ENCODE measurements at regions not wholly inside any gene's neighbourhood (a gene's known extent, or its start where the extent isn't known, plus 50 kb on each side); places are given as distances from the start of the nearest gene placed in this dataset.
"Not testable (repeated sequence)": the region's sequence is repeated elsewhere in the genome, so short reads cannot be mapped to it uniquely, and the experiment has no call there.

- no peak overlapping the region for H2AFZ ChIP-seq (ENCODE audit: low read depth, low read length)
- H3K79me2 ChIP-seq (ENCODE audit: low read length), result no peaks in the 10 kb centered on the region
- no peaks in the 10 kb centered on the region for H4K20me1 ChIP-seq (ENCODE audit: insufficient read depth, low read length)
- no peaks in the 10 kb centered on the region for H3K9me3 ChIP-seq (ENCODE audit: insufficient read depth, low read length)
- no peaks in the 10 kb centered on the region for H3K4me1 ChIP-seq (ENCODE audit: low read length)
- H3K4me3 ChIP-seq (ENCODE audit: low read length), result no peak overlapping the region
- H3K9ac ChIP-seq (ENCODE audit: low read length), result no peak overlapping the region
- H3K27ac ChIP-seq (ENCODE audit: low read length), result no peak overlapping the region
- TF ChIP-seq, protein P1, sequence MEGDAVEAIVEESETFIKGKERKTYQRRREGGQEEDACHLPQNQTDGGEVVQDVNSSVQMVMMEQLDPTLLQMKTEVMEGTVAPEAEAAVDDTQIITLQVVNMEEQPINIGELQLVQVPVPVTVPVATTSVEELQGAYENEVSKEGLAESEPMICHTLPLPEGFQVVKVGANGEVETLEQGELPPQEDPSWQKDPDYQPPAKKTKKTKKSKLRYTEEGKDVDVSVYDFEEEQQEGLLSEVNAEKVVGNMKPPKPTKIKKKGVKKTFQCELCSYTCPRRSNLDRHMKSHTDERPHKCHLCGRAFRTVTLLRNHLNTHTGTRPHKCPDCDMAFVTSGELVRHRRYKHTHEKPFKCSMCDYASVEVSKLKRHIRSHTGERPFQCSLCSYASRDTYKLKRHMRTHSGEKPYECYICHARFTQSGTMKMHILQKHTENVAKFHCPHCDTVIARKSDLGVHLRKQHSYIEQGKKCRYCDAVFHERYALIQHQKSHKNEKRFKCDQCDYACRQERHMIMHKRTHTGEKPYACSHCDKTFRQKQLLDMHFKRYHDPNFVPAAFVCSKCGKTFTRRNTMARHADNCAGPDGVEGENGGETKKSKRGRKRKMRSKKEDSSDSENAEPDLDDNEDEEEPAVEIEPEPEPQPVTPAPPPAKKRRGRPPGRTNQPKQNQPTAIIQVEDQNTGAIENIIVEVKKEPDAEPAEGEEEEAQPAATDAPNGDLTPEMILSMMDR (IDR thresholded peaks at IDR 0.05; ENCODE audit: low read depth, low read length), result no peak
- no peak for TF ChIP-seq EZH2phosphoT487 (IDR thresholded peaks at IDR 0.05; ENCODE audit: low read depth)
- no peaks in the 10 kb centered on the region for H3K36me3 ChIP-seq (replicated peaks; ENCODE audit: low read depth, low read length)
- no peak overlapping the region for H3K4me2 ChIP-seq (ENCODE audit: low read length)
- H3K27me3 ChIP-seq (ENCODE audit: low read depth, low read length), result no peaks in the 10 kb centered on the region
These were observed 266.4 kb downstream of the CXCL12 start for GRCh38 chr10:44118500-44118899.

DNA sequence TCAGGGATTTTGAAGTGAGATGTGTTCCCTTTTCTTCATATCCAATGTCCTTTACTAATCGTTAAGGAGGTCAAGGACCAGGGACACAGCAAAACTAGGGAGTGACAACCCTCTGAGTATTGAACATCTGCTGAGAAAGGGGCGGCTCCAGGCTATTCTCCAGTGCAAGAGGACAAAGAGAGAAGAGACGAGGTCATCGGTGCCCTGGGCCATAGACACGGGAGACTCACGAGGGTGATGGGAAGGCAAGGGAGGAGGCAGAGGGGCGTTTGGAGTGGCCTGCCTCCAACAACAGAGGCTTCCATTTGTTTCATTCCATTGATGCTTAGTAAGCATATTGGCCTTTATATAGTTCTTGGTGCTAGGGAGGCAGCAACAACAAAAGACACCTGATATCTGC lies 268.4 kb downstream of the CXCL12 start:
- Histone ChIP-seq H3K9me3 (ENCODE audit: insufficient read depth, low read length) (no peaks in the 10 kb centered on the region), H3K36me3 (replicated peaks; ENCODE audit: low read depth, low read length) (no peaks in the 10 kb centered on the region), H4K20me1 (ENCODE audit: insufficient read depth, low read length) (no peaks in the 10 kb centered on the region), H3K79me2 (ENCODE audit: low read length) (no peaks in the 10 kb centered on the region), H3K4me3 (ENCODE audit: low read length) (no peak overlapping the region), H3K4me1 (ENCODE audit: low read length) (no peaks in the 10 kb centered on the region), H2AFZ (ENCODE audit: low read depth, low read length) (no peak overlapping the region), H3K9ac (ENCODE audit: low read length) (no peak overlapping the region), H3K27me3 (ENCODE audit: low read depth, low read length) (no peaks in the 10 kb centered on the region), H3K4me2 (ENCODE audit: low read length) (no peak overlapping the region), H3K27ac (ENCODE audit: low read length) (no peak overlapping the region)
- TF ChIP-seq, protein P1 (IDR thresholded peaks at IDR 0.05; ENCODE audit: low read depth, low read length), result no peak
- no peak for TF ChIP-seq EZH2phosphoT487 (IDR thresholded peaks at IDR 0.05; ENCODE audit: low read depth)

DNA sequence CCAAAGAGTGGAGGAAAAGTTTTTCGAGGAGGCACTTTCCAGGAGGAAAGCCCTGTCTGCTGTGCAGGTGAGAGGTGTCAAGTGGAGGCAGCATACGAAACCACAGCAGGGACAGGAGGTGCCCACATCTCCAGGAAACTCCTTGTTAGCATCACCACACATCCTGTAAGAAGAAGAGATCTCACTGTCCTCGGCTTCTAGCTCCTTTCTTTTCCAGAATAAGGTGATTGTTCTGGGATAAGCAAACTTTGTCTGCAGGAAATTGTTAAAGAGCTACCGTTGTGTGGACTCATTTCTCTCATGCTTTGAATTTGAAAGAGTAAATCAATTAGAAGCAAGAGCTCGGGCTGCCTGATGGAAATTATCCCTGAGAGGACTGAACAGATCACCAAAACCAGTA lies 269.4 kb downstream of the CXCL12 start:
- Histone ChIP-seq H3K9me3 (ENCODE audit: insufficient read depth, low read length) (no peaks in the 10 kb centered on the region), H3K27ac (ENCODE audit: low read length) (no peak overlapping the region), H3K27me3 (ENCODE audit: low read depth, low read length) (no peaks in the 10 kb centered on the region), H2AFZ (ENCODE audit: low read depth, low read length) (no peak overlapping the region), H3K4me1 (ENCODE audit: low read length) (no peaks in the 10 kb centered on the region), H3K36me3 (replicated peaks; ENCODE audit: low read depth, low read length) (no peaks in the 10 kb centered on the region), H3K4me3 (ENCODE audit: low read length) (no peak overlapping the region), H3K4me2 (ENCODE audit: low read length) (no peak overlapping the region), H4K20me1 (ENCODE audit: insufficient read depth, low read length) (no peaks in the 10 kb centered on the region), H3K9ac (ENCODE audit: low read length) (no peak overlapping the region), H3K79me2 (ENCODE audit: low read length) (no peaks in the 10 kb centered on the region)
- TF ChIP-seq, protein P1 (IDR thresholded peaks at IDR 0.05; ENCODE audit: low read depth, low read length), result no peak
- TF ChIP-seq EZH2phosphoT487 (IDR thresholded peaks at IDR 0.05; ENCODE audit: low read depth), result no peak

DNA sequence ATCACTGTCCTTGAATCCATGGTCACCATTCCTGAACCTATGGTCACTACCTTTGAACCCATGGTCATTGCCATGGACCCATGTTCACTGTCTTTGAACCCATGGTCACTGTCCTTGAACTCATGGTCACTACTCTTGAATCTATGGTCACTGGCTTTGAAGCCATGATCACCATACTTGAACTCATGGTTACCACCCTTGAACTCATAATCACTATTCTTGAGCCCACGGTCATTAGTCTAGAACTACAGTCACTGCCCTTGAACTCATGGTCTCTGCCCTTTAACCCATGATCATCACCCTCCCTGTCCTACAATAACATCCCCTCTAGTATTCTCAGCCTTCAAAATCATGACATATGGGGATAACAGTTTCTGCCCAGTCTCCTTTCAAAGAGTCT lies 270.5 kb downstream of the CXCL12 start:
- no peak for TF ChIP-seq EZH2phosphoT487 (IDR thresholded peaks at IDR 0.05; ENCODE audit: low read depth)
- TF ChIP-seq, protein P1 (IDR thresholded peaks at IDR 0.05; ENCODE audit: low read depth, low read length), result no peak
- Histone ChIP-seq H3K4me1 (ENCODE audit: low read length) (no peaks in the 10 kb centered on the region), H3K27ac (ENCODE audit: low read length) (no peak overlapping the region), H3K4me2 (ENCODE audit: low read length) (no peak overlapping the region), H3K4me3 (ENCODE audit: low read length) (no peak overlapping the region), H3K9ac (ENCODE audit: low read length) (no peak overlapping the region), H3K27me3 (ENCODE audit: low read depth, low read length) (no peaks in the 10 kb centered on the region), H2AFZ (ENCODE audit: low read depth, low read length) (no peak overlapping the region), H3K9me3 (ENCODE audit: insufficient read depth, low read length) (no peaks in the 10 kb centered on the region), H3K36me3 (replicated peaks; ENCODE audit: low read depth, low read length) (no peaks in the 10 kb centered on the region), H4K20me1 (ENCODE audit: insufficient read depth, low read length) (no peaks in the 10 kb centered on the region), H3K79me2 (ENCODE audit: low read length) (no peaks in the 10 kb centered on the region)

DNA sequence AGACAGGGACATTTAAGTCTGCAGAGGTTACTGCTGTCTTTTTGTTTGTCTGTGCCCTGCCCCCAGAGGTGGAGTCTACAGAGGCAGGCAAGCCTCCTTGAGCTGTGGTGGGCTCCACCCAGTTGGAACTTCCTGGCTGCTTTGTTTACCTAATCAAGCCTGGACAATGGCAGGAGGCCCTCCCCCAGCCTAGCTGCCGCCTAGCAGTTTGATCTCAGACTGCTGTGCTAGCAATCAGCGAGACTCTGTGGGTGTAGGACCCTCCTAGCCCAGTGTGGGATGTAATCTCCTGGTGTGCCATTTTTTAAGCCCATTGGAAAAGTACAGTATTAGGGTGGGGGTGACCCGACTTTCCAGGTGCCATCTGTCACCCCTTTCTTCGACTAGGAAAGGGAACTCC lies 272.6 kb downstream of the CXCL12 start:
- H3K4me3 ChIP-seq (ENCODE audit: low read length); H2AFZ ChIP-seq (ENCODE audit: low read depth, low read length); H4K20me1 ChIP-seq (ENCODE audit: insufficient read depth, low read length); H3K4me1 ChIP-seq (ENCODE audit: low read length); H3K79me2 ChIP-seq (ENCODE audit: low read length); H3K27ac ChIP-seq (ENCODE audit: low read length); H3K4me2 ChIP-seq (ENCODE audit: low read length); H3K36me3 ChIP-seq (replicated peaks; ENCODE audit: low read depth, low read length); H3K9me3 ChIP-seq (ENCODE audit: insufficient read depth, low read length); H3K9ac ChIP-seq (ENCODE audit: low read length); H3K27me3 ChIP-seq (ENCODE audit: low read depth, low read length): not testable (repeated sequence)
